CD14-positive monocyte (primary cell): ENCODE measurements at regions not wholly inside any gene's neighbourhood (a gene's known extent, or its start where the extent isn't known, plus 50 kb on each side); places are given as distances from the start of the nearest gene placed in this dataset.

Experiments
- DNase-seq, 3 donors: peaks; one replicate each; pipeline ENCODE4 v3.0.0-alpha.2; 2011 to 2022
- H2AFZ ChIP-seq: 2 replicates; pipeline ENCODE4 v1.6.0; 2012; ENCODE audit warnings: mild to moderate bottlenecking, low read depth, low read length, inconsistent platforms; ENCODE audit not compliant: insufficient read depth, poor library complexity, severe bottlenecking
- H3K27ac ChIP-seq, 2 donors: 1 replicate in 1 of 2; 2 replicates in 1 of 2; pipeline ENCODE4 v1.5.1; 2012 to 2013; ENCODE audit warnings: low read length in 2 of 2, control low read depth in 1 of 2, inconsistent platforms in 1 of 2, low read depth in 1 of 2, mild to moderate bottlenecking in 1 of 2
- H3K27me3 ChIP-seq, 2 donors: one replicate each; pipeline versions ENCODE4 v1.6.0 to v1.6.1; 2011 to 2013; ENCODE audit warnings: low read length in 2 of 2; ENCODE audit not compliant: control insufficient read depth in 2 of 2, insufficient read depth in 2 of 2
- H3K36me3 ChIP-seq, 2 donors: replicated peaks in 1 of 2; 1 replicate in 1 of 2; 2 replicates in 1 of 2; pipeline versions ENCODE4 v1.5.1 to v1.6.1; 2012 to 2013; ENCODE audit warnings: low read length in 2 of 2, control low read depth in 1 of 2, inconsistent platforms in 1 of 2, mild to moderate bottlenecking in 1 of 2; ENCODE audit not compliant: insufficient read depth in 2 of 2, control insufficient read depth in 1 of 2
- H3K4me1 ChIP-seq, 2 donors: 1 replicate in 1 of 2; 2 replicates in 1 of 2; pipeline versions ENCODE4 v1.5.1 to v1.6.1; 2012 to 2013; ENCODE audit warnings: low read length in 2 of 2, control low read depth in 1 of 2, inconsistent platforms in 1 of 2, mild to moderate bottlenecking in 1 of 2, moderate library complexity in 1 of 2; ENCODE audit not compliant: insufficient read depth in 2 of 2, control insufficient read depth in 1 of 2
- H3K4me2 ChIP-seq: replicated peaks from 2 replicates; pipeline ENCODE3; 2012; ENCODE audit warnings: low read length, moderate library complexity, mild to moderate bottlenecking; ENCODE audit not compliant: poor library complexity, severe bottlenecking; ENCODE audit errors: extremely low read depth
- H3K4me3 ChIP-seq, 3 experiments: fragments of 200-600 bp in 1 of 3; sonication (generic) in 1 of 3; replicated peaks in 1 of 3; 1 replicate in 2 of 3; 2 replicates in 1 of 3; pipeline ENCODE4 v1.5.1; 2011 to 2013; ENCODE audit warnings: low read length in 3 of 3, mild to moderate bottlenecking in 3 of 3, control low read depth in 2 of 3, low read depth in 2 of 3, inconsistent platforms in 1 of 3, moderate library complexity in 1 of 3
- H3K79me2 ChIP-seq: 2 replicates; pipeline ENCODE4 v1.6.0; 2012; ENCODE audit warnings: mild to moderate bottlenecking, control low read depth, inconsistent platforms, low read length, moderate library complexity; ENCODE audit not compliant: insufficient read depth
- H3K9ac ChIP-seq: 2 replicates; pipeline ENCODE4 v1.6.0; 2017; ENCODE audit warnings: low read length, mild to moderate bottlenecking; ENCODE audit not compliant: insufficient read depth, poor library complexity, severe bottlenecking
- H3K9me3 ChIP-seq, 2 donors: replicated peaks in 1 of 2; 1 replicate in 1 of 2; 2 replicates in 1 of 2; pipeline versions ENCODE4 v1.5.1 to v1.6.1; 2012 to 2013; ENCODE audit warnings: low read length in 2 of 2, control low read depth in 1 of 2; ENCODE audit not compliant: control insufficient read depth in 1 of 2, insufficient read depth in 1 of 2
- H4K20me1 ChIP-seq: 2 replicates; pipeline ENCODE4 v1.6.0; 2012; ENCODE audit warnings: mild to moderate bottlenecking, low read length, control low read depth, moderate library complexity; ENCODE audit not compliant: insufficient read depth
- H3K27ac Mint-ChIP-seq, 7 donors: one replicate each; pipeline ENCODE4 v1.8.0; 2020; ENCODE audit warnings: mild to moderate bottlenecking in 7 of 7, mixed read lengths in 7 of 7, moderate library complexity in 6 of 7, inconsistent platforms in 2 of 7
- H3K27me3 Mint-ChIP-seq, 3 donors: one replicate each; pipeline ENCODE4 v1.8.0; 2021 to 2022; ENCODE audit warnings: low read depth in 3 of 3, mild to moderate bottlenecking in 3 of 3, mixed read lengths in 3 of 3, moderate library complexity in 3 of 3, inconsistent platforms in 1 of 3
- H3K36me3 Mint-ChIP-seq, 2 donors: one replicate each; pipeline ENCODE4 v1.8.0; 2020; ENCODE audit warnings: mixed read lengths in 2 of 2, inconsistent platforms in 1 of 2, mild to moderate bottlenecking in 1 of 2
- H3K4me1 Mint-ChIP-seq: one replicate; pipeline ENCODE4 v1.8.0; 2020; ENCODE audit warnings: mild to moderate bottlenecking, mixed read lengths
- H3K4me3 Mint-ChIP-seq, 2 donors: one replicate each; pipeline ENCODE4 v1.8.0; 2020; ENCODE audit warnings: mild to moderate bottlenecking in 2 of 2, mixed read lengths in 2 of 2, moderate library complexity in 1 of 2
- H3K9me3 Mint-ChIP-seq, 7 donors: one replicate each; pipeline ENCODE4 v1.8.0; 2020 to 2022; ENCODE audit warnings: mixed read lengths in 7 of 7, mild to moderate bottlenecking in 6 of 7, moderate library complexity in 6 of 7, inconsistent platforms in 2 of 7
- WGBS: methylation state at CpG from one replicate; pipeline ENCODE4 v1.1.5; 2013; ENCODE audit warnings: missing lambda C conversion rate; ENCODE audit not compliant: insufficient coverage; 5-methylcytosine and 5-hydroxymethylcytosine counted together
- intact Hi-C, 2 donors: fragments of 100-400 bp; cut with micrococcal nuclease; formaldehyde crosslinking; loops; one replicate each; pipeline versions ENCODE4 v1.15.0 to v1.15.1; 2023
- TF ChIP-seq, protein P1 (sequence below): fragments of 200-600 bp; IDR thresholded peaks from one replicate; pipeline ENCODE4 v1.8.0; 2022; ENCODE audit warnings: antibody characterized with exemption, mild to moderate bottlenecking

DNA sequence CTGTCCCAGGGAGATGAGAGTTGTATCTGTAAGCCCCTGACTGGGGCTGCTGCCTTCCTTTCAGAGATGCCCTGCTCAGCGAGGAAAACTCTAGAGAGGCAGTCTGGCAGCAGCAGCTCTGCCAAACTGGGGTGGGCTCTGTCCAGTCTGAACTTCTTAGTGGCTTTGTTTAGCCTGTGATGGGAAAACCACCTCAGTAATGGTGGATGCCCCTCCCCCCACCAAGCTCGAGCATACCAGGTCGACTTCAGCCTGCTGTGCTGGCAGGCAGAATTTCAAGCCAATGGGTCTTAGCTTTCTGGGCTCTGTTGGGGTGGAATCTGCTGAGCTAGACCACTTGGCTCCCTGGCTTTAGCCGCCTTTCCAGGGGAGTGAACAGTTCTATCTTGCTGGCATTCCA, 218.3 kb downstream of the TUSC7 start:
- H3K9me3 ChIP-seq, result peaks cover 11 to 12% of the 10 kb centered on the region in 2 donors
- Mint-ChIP-seq H3K9me3 (peaks cover 0 to 28% (median 14%) of the 10 kb centered on the region in 7 donors), H3K36me3 (no peaks in the 10 kb centered on the region), H3K27ac (no peak overlapping the region), H3K27me3 (peaks cover 0 to 1% (median 0%) of the 10 kb centered on the region in 3 donors), H3K4me1 (no peaks in the 10 kb centered on the region), H3K4me3 (no peak overlapping the region)
- no peak overlapping the region for H3K9ac ChIP-seq
- H3K4me1 ChIP-seq, result no peaks in the 10 kb centered on the region
- no peak overlapping the region for H3K4me2 ChIP-seq
- intact Hi-C loops, result no loop called here
- no peaks in the 10 kb centered on the region for H3K36me3 ChIP-seq
- TF ChIP-seq, protein P1, sequence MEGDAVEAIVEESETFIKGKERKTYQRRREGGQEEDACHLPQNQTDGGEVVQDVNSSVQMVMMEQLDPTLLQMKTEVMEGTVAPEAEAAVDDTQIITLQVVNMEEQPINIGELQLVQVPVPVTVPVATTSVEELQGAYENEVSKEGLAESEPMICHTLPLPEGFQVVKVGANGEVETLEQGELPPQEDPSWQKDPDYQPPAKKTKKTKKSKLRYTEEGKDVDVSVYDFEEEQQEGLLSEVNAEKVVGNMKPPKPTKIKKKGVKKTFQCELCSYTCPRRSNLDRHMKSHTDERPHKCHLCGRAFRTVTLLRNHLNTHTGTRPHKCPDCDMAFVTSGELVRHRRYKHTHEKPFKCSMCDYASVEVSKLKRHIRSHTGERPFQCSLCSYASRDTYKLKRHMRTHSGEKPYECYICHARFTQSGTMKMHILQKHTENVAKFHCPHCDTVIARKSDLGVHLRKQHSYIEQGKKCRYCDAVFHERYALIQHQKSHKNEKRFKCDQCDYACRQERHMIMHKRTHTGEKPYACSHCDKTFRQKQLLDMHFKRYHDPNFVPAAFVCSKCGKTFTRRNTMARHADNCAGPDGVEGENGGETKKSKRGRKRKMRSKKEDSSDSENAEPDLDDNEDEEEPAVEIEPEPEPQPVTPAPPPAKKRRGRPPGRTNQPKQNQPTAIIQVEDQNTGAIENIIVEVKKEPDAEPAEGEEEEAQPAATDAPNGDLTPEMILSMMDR, result no peak
- no peak overlapping the region for H3K27ac ChIP-seq
- H3K4me3 ChIP-seq, result no peak overlapping the region
- H4K20me1 ChIP-seq, result no peaks in the 10 kb centered on the region
- no peaks in the 10 kb centered on the region for H3K79me2 ChIP-seq
- WGBS, result 100% methylated on average over 1 of the region's 4 CpGs
- no peaks in the 10 kb centered on the region for H3K27me3 ChIP-seq
- DNase-seq, result no peak
- no peak overlapping the region for H2AFZ ChIP-seq

DNA sequence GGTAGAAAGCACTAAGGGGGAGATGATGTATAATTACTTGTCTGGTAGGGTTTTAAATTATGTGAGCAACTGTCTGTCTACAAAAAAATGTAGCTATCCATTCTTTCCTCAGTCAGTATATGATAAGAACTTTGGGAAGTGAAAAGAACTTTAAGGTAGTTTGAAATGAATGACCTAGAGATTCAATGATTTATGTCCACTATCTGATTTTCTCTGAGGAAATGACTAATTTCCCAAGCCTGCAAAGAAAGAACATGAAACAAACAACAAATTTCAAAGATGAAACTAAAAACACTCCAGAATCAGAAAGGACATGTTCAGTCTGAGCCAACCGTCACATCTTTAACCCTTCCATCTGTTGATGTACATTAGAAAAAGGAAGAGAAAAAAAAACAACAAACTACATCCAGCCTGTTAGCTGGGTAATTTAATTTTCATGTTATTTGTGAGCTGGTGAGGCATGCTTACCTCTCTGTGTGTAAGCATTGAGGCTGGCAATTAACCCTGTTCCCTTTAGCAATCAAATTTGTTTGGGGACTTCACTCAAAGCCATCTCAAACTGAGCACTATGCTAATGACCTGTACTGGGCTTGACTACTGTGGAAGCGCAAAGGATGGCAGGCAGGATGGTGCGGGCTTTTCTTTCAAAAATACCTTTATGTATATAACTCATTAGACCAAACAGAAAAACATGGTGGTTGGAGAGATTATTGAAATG, 220.1 kb downstream of the TUSC7 start:
- no peaks in the 10 kb centered on the region for H3K4me1 ChIP-seq
- Mint-ChIP-seq H3K9me3 (peaks cover 0 to 25% (median 12%) of the 10 kb centered on the region in 7 donors), H3K4me3 (no peak overlapping the region), H3K36me3 (no peaks in the 10 kb centered on the region), H3K27me3 (peaks cover 0 to 1% (median 0%) of the 10 kb centered on the region in 3 donors), H3K4me1 (no peaks in the 10 kb centered on the region), H3K27ac (no peak overlapping the region)
- no peaks in the 10 kb centered on the region for H3K27me3 ChIP-seq
- no peaks in the 10 kb centered on the region for H3K36me3 ChIP-seq
- H3K4me3 ChIP-seq, result no peak overlapping the region
- peaks cover 11 to 12% of the 10 kb centered on the region in 2 donors for H3K9me3 ChIP-seq
- H3K27ac ChIP-seq, result no peak overlapping the region
- no CpG with 5 or more reads among the region's 3 CpGs for WGBS
- TF ChIP-seq, protein P1, result no peak
- intact Hi-C loops, result no loop called here
- H3K4me2 ChIP-seq, result no peak overlapping the region
- H3K9ac ChIP-seq, result no peak overlapping the region
- H2AFZ ChIP-seq, result no peak overlapping the region
- H4K20me1 ChIP-seq, result no peaks in the 10 kb centered on the region
- DNase-seq, result no peak
- no peaks in the 10 kb centered on the region for H3K79me2 ChIP-seq
